Mesenchymal stem cell (in vitro differentiated cells and primary cell): ENCODE measurements at regions not wholly inside any gene's neighbourhood (a gene's known extent, or its start where the extent isn't known, plus 50 kb on each side); places are given as distances from the start of the nearest gene placed in this dataset.

Experiments
- DNase-seq: peaks from one replicate; pipeline ENCODE4 v3.0.0-alpha.2; 2013
- H2AFZ ChIP-seq: one replicate; pipeline ENCODE4 v1.6.1; 2013; ENCODE audit warnings: low read depth, mild to moderate bottlenecking, control low read depth, inconsistent platforms, low read length, moderate library complexity
- H2AK5ac ChIP-seq: 2 replicates; pipeline ENCODE4 v1.6.1; 2013; ENCODE audit warnings: low read length, moderate library complexity, mild to moderate bottlenecking, inconsistent platforms; ENCODE audit not compliant: severe bottlenecking
- H2BK120ac ChIP-seq: one replicate; pipeline ENCODE4 v1.6.1; 2013; ENCODE audit warnings: low read depth, mild to moderate bottlenecking, inconsistent platforms, low read length, moderate library complexity
- H2BK12ac ChIP-seq, 2 experiments: one replicate each; pipeline ENCODE4 v1.6.1; 2013; ENCODE audit warnings: inconsistent platforms in 2 of 2, low read length in 2 of 2, mild to moderate bottlenecking in 2 of 2, moderate library complexity in 2 of 2, control low read depth in 1 of 2
- H2BK15ac ChIP-seq: one replicate; pipeline ENCODE4 v1.6.1; 2013; ENCODE audit warnings: mild to moderate bottlenecking, low read depth, inconsistent platforms; ENCODE audit not compliant: poor library complexity, severe bottlenecking
- H2BK5ac ChIP-seq: 2 replicates; pipeline ENCODE4 v1.6.1; 2013; ENCODE audit warnings: low read depth, mild to moderate bottlenecking, low read length, control low read depth, inconsistent platforms; ENCODE audit not compliant: poor library complexity, severe bottlenecking
- H3K14ac ChIP-seq, 2 experiments: one replicate each; pipeline ENCODE4 v1.6.1; 2013; ENCODE audit warnings: inconsistent platforms in 2 of 2, low read length in 2 of 2, control low read depth in 1 of 2, mild to moderate bottlenecking in 1 of 2, moderate library complexity in 1 of 2
- H3K18ac ChIP-seq, 2 experiments: one replicate each; pipeline ENCODE4 v1.6.1; 2013; ENCODE audit warnings: inconsistent platforms in 2 of 2, low read length in 2 of 2, control low read depth in 1 of 2, low read depth in 1 of 2, mild to moderate bottlenecking in 1 of 2
- H3K23ac ChIP-seq, 2 experiments: one replicate each; pipeline ENCODE4 v1.6.1; 2013; ENCODE audit warnings: inconsistent platforms in 2 of 2, low read length in 2 of 2, mild to moderate bottlenecking in 2 of 2, moderate library complexity in 2 of 2, control low read depth in 1 of 2
- H3K27ac ChIP-seq: 2 replicates; pipeline ENCODE4 v1.5.1; 2013; ENCODE audit warnings: mild to moderate bottlenecking, moderate library complexity, low read length, control low read depth, inconsistent platforms; ENCODE audit not compliant: poor library complexity, severe bottlenecking
- H3K27me3 ChIP-seq, 2 experiments: 2 replicates each; pipeline versions ENCODE4 v1.6.1 to v1.7.0; 2013; ENCODE audit warnings: low read length in 2 of 2, mild to moderate bottlenecking in 2 of 2, moderate library complexity in 2 of 2, control low read depth in 1 of 2, inconsistent platforms in 1 of 2; ENCODE audit not compliant: control insufficient read depth in 1 of 2, insufficient read depth in 1 of 2
- H3K36me3 ChIP-seq, 2 experiments: 2 replicates each; pipeline versions ENCODE4 v1.6.1 to v1.7.0; 2013; ENCODE audit warnings: low read length in 2 of 2, control low read depth in 1 of 2, inconsistent platforms in 1 of 2, low read depth in 1 of 2, mild to moderate bottlenecking in 1 of 2; ENCODE audit not compliant: insufficient read depth in 2 of 2, control insufficient read depth in 1 of 2
- H3K4ac ChIP-seq, 2 experiments: one replicate each; pipeline ENCODE4 v1.6.1; 2013; ENCODE audit warnings: inconsistent platforms in 2 of 2, low read length in 2 of 2, mild to moderate bottlenecking in 2 of 2, moderate library complexity in 2 of 2, control low read depth in 1 of 2, low read depth in 1 of 2
- H3K4me1 ChIP-seq: 2 replicates; pipeline ENCODE4 v1.6.1; 2013; ENCODE audit warnings: low read depth, low read length, control low read depth; ENCODE audit not compliant: control insufficient read depth, insufficient read depth
- H3K4me2 ChIP-seq: 2 replicates; pipeline ENCODE4 v1.6.1; 2013; ENCODE audit warnings: low read length, mild to moderate bottlenecking, inconsistent platforms; ENCODE audit not compliant: poor library complexity, severe bottlenecking
- H3K4me3 ChIP-seq, 2 experiments: 2 replicates each; pipeline versions ENCODE4 v1.5.1 to v1.7.0; 2013; ENCODE audit warnings: low read length in 2 of 2, mild to moderate bottlenecking in 2 of 2, control low read depth in 1 of 2, low read depth in 1 of 2; ENCODE audit not compliant: insufficient read depth in 1 of 2
- H3K79me1 ChIP-seq: replicated peaks from 2 replicates; pipeline ENCODE4 v1.6.1; 2013; ENCODE audit warnings: mild to moderate bottlenecking, control low read depth, low read length, inconsistent platforms; ENCODE audit not compliant: poor library complexity, severe bottlenecking
- H3K9ac ChIP-seq: 2 replicates; pipeline ENCODE4 v1.7.0; 2013; ENCODE audit warnings: mild to moderate bottlenecking, low read length, moderate library complexity
- H3K9me3 ChIP-seq: 2 replicates; pipeline ENCODE4 v1.7.0; 2013; ENCODE audit warnings: mild to moderate bottlenecking, low read length; ENCODE audit not compliant: control insufficient read depth
- H4K8ac ChIP-seq: one replicate; pipeline ENCODE4 v1.6.1; 2013; ENCODE audit warnings: inconsistent platforms, mild to moderate bottlenecking, low read length, moderate library complexity
- H4K91ac ChIP-seq: one replicate; pipeline ENCODE4 v1.6.1; 2013; ENCODE audit warnings: mild to moderate bottlenecking, low read length, inconsistent platforms
- WGBS: methylation state at CpG from one replicate; pipeline ENCODE4 v1.1.7; 2013; ENCODE audit warnings: mixed read lengths; 5-methylcytosine and 5-hydroxymethylcytosine counted together

DNA sequence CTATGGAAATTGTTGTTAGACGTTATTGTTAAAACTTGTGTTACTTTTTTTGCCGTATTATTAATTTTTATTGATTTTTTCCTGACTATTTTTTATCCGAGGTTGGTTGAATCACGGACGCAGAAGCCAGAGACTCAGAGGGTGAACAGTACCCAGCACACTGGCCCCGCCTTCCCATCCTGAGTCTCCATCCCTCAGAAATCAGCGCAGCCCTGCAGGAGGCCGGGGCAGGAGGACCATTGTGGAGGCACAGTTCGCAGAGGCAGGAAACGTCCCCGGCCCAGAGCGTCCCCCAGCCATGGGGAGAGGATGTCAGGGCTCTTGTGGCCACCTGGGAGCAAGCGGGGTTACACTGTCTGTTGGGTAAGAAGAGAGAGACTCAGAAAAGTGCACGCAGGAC lies 843.0 kb downstream of the BRD1 start:
- Histone ChIP-seq H3K27me3 (peaks cover 0 to 15% of the 10 kb centered on the region in 2 experiments), H2BK120ac (no peak overlapping the region), H3K79me1 (no peaks in the 10 kb centered on the region), H3K23ac (no peak overlapping the region), H2AFZ (no peak overlapping the region), H3K4me2 (no peak overlapping the region), H2AK5ac (no peak overlapping the region), H3K14ac (no peak overlapping the region), H3K4me1 (no peaks in the 10 kb centered on the region), H3K9ac (no peak overlapping the region), H2BK15ac (no peak overlapping the region), H3K27ac (no peak overlapping the region), H4K91ac (no peak overlapping the region), H4K8ac (no peak overlapping the region), H3K18ac (no peak overlapping the region), H3K9me3 (no peaks in the 10 kb centered on the region), H3K36me3 (no peaks in the 10 kb centered on the region), H2BK5ac (no peak overlapping the region), H3K4me3 (no peak overlapping the region), H2BK12ac (no peak overlapping the region), H3K4ac (no peak overlapping the region)
- 92% methylated on average over 7 of the region's 14 CpGs for WGBS
- DNase-seq, result no peak

GRCh38 chr22:48982321-48982905 lies 845.3 kb downstream of the BRD1 start:
- WGBS, result 76% methylated on average over 10 of the region's 10 CpGs

DNA sequence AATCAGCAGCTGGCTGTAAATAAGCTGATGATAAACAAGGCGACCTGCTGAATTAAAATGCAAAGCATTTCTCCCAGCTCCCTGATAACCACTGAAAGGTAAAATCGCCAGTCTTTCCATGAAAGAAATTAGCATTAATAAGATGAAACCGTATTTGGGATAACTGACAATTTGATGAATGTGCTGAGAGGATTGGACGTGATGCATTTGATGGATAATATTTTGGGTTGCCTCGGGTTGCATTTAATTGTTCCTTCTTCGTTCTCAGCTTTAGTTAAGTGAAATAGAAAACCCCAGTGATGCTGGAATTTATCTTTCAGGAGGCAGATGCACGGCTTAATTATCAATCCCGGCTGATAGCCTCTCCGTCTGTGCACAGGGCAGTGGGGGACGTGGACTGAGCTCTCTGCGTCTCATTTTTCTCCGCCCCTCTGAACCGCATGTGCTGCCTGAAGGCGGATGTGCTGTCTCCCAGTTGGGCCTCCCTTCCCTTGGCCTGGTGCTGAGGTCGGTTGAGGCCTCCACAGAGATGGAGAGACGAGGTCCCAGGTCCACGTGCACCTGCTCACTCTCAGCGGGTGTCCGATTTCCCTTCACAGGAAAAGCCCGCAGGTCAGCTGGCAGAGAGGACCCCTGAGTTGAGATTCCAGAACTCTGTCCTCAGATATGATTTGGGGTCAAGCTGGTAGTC lies 846.2 kb downstream of the BRD1 start:
- no peak overlapping the region for H3K9ac ChIP-seq
- no peak overlapping the region for H2BK120ac ChIP-seq
- no peak overlapping the region for H3K14ac ChIP-seq
- H3K4me3 ChIP-seq, result no peak overlapping the region
- no peak overlapping the region for H2BK5ac ChIP-seq
- no peak overlapping the region for H2BK15ac ChIP-seq
- WGBS, result 75% methylated on average over 20 of the region's 20 CpGs
- H3K27me3 ChIP-seq, result peaks cover 0 to 19% of the 10 kb centered on the region in 2 experiments
- no peak overlapping the region for H4K91ac ChIP-seq
- no peak overlapping the region for H3K23ac ChIP-seq
- no peaks in the 10 kb centered on the region for H3K79me1 ChIP-seq
- no peak overlapping the region for H3K4ac ChIP-seq
- no peak overlapping the region for H2BK12ac ChIP-seq
- H3K9me3 ChIP-seq, result no peaks in the 10 kb centered on the region
- H4K8ac ChIP-seq, result no peak overlapping the region
- no peaks in the 10 kb centered on the region for H3K4me1 ChIP-seq
- no peak overlapping the region for H3K27ac ChIP-seq
- no peak overlapping the region for H2AK5ac ChIP-seq
- no peak for DNase-seq
- no peaks in the 10 kb centered on the region for H3K36me3 ChIP-seq
- no peak overlapping the region for H3K4me2 ChIP-seq
- no peak overlapping the region for H3K18ac ChIP-seq
- H2AFZ ChIP-seq, result no peak overlapping the region

More at GRCh38 chr22:48982321-48982905, 845.3 kb downstream of the BRD1 start:
- Histone ChIP-seq H2BK15ac (no peak overlapping the region), H2BK12ac (no peak overlapping the region), H3K23ac (no peak overlapping the region), H3K27me3 (peaks cover 0 to 19% of the 10 kb centered on the region in 2 experiments), H4K91ac (no peak overlapping the region), H3K27ac (no peak overlapping the region), H2AFZ (no peak overlapping the region), H3K4ac (no peak overlapping the region), H3K9ac (no peak overlapping the region), H2BK120ac (no peak overlapping the region), H3K4me3 (no peak overlapping the region), H3K4me1 (no peaks in the 10 kb centered on the region), H4K8ac (no peak overlapping the region), H2AK5ac (no peak overlapping the region), H3K18ac (no peak overlapping the region), H3K4me2 (no peak overlapping the region), H2BK5ac (no peak overlapping the region), H3K14ac (no peak overlapping the region), H3K79me1 (no peaks in the 10 kb centered on the region), H3K9me3 (no peaks in the 10 kb centered on the region), H3K36me3 (no peaks in the 10 kb centered on the region)
- no peak for DNase-seq

GRCh38 chr22:48980918-48981317 lies 846.8 kb downstream of the BRD1 start:
- Histone ChIP-seq H3K4me1 (no peaks in the 10 kb centered on the region), H3K14ac (no peak overlapping the region), H3K27ac (no peak overlapping the region), H3K4me3 (no peak overlapping the region), H3K9ac (no peak overlapping the region), H2AK5ac (no peak overlapping the region), H3K4me2 (no peak overlapping the region), H2BK15ac (no peak overlapping the region), H3K79me1 (no peaks in the 10 kb centered on the region), H4K91ac (no peak overlapping the region), H3K9me3 (no peaks in the 10 kb centered on the region), H2BK12ac (no peak overlapping the region), H4K8ac (no peak overlapping the region), H2AFZ (no peak overlapping the region), H2BK5ac (no peak overlapping the region), H3K18ac (no peak overlapping the region), H2BK120ac (no peak overlapping the region), H3K4ac (no peak overlapping the region), H3K23ac (no peak overlapping the region), H3K27me3 (peaks cover 0 to 19% of the 10 kb centered on the region in 2 experiments), H3K36me3 (no peaks in the 10 kb centered on the region)
- 57% methylated on average over 10 of the region's 10 CpGs for WGBS
- no peak for DNase-seq
